NCI-H748 (cell line): ENCODE measurements at regions not wholly inside any gene's neighbourhood (a gene's known extent, or its start where the extent isn't known, plus 50 kb on each side); places are given as distances from the start of the nearest gene placed in this dataset.

Source experiments
- DNase-seq: peaks from one replicate; lab custom pipeline; 2025; ENCODE audit not compliant: unreplicated experiment; lab: John Stamatoyannopoulos, UW

- no peak for DNase-seq
Observed at GRCh38 chr20:48070991-48071652, 285.8 kb upstream of the SULF2 start.

- no peak for DNase-seq
Observed at GRCh38 chr20:48069596-48069995, 284.3 kb upstream of the SULF2 start.

- no peak for DNase-seq
Observed at GRCh38 chr20:48066851-48067250, 281.6 kb upstream of the SULF2 start.

- DNase-seq, result no peak
Observed at GRCh38 chr20:48066246-48066645, 281.0 kb upstream of the SULF2 start.

- DNase-seq, result no peak
Observed at GRCh38 chr20:48065833-48066232, 280.6 kb upstream of the SULF2 start.

- DNase-seq, result no peak
Observed at GRCh38 chr20:48064929-48065328, 279.6 kb upstream of the SULF2 start.

- no peak for DNase-seq
Observed at GRCh38 chr20:48060841-48061720, 275.8 kb upstream of the SULF2 start.

GRCh38 chr20:48058611-48059559 lies 273.6 kb upstream of the SULF2 start:
- DNase-seq, result no peak

- DNase-seq, result no peak
Observed at GRCh38 chr20:48057739-48058138, 272.5 kb upstream of the SULF2 start.

GRCh38 chr20:48057251-48057650 lies 272.0 kb upstream of the SULF2 start:
- DNase-seq, result no peak

GRCh38 chr20:48056218-48056617 lies 270.9 kb upstream of the SULF2 start:
- no peak for DNase-seq

GRCh38 chr20:48054051-48054450 lies 268.8 kb upstream of the SULF2 start:
- DNase-seq, result no peak

GRCh38 chr20:48052475-48052835 lies 267.2 kb upstream of the SULF2 start:
- DNase-seq, result peak; percentile 55

- peak; percentile 66 for DNase-seq
Observed at GRCh38 chr20:48051794-48052474, 266.7 kb upstream of the SULF2 start.

- DNase-seq, result no peak
Observed at GRCh38 chr20:48049641-48050040, 264.4 kb upstream of the SULF2 start.

GRCh38 chr20:48049171-48049570 lies 263.9 kb upstream of the SULF2 start:
- no peak for DNase-seq

- no peak for DNase-seq
Observed at GRCh38 chr20:48047447-48047846, 262.2 kb upstream of the SULF2 start.

- no peak for DNase-seq
Observed at GRCh38 chr20:48042628-48043027, 257.3 kb upstream of the SULF2 start.

GRCh38 chr20:48041078-48041780 lies 255.9 kb upstream of the SULF2 start:
- DNase-seq, result peak; percentile 68

- peak; percentile 93 for DNase-seq
Observed at GRCh38 chr20:48040491-48040890, 255.2 kb upstream of the SULF2 start.
